Stimulated activated CD8-positive, alpha-beta memory T cell treated with anti-CD3 and anti-CD28 coated beads, Interleukin-7, amount 100 ng/mL, for 1 hour (primary cell): ENCODE measurements at regions not wholly inside any gene's neighbourhood (a gene's known extent, or its start where the extent isn't known, plus 50 kb on each side); places are given as distances from the start of the nearest gene placed in this dataset.
"Not testable (repeated sequence)": the region's sequence is repeated elsewhere in the genome, so short reads cannot be mapped to it uniquely, and the experiment has no call there.

Experiments used
- DNase-seq, 2 donors: peaks; one replicate each; pipeline ENCODE4 v3.0.0-alpha.2; 2020; ENCODE audit warnings: low read depth in 2 of 2

DNA sequence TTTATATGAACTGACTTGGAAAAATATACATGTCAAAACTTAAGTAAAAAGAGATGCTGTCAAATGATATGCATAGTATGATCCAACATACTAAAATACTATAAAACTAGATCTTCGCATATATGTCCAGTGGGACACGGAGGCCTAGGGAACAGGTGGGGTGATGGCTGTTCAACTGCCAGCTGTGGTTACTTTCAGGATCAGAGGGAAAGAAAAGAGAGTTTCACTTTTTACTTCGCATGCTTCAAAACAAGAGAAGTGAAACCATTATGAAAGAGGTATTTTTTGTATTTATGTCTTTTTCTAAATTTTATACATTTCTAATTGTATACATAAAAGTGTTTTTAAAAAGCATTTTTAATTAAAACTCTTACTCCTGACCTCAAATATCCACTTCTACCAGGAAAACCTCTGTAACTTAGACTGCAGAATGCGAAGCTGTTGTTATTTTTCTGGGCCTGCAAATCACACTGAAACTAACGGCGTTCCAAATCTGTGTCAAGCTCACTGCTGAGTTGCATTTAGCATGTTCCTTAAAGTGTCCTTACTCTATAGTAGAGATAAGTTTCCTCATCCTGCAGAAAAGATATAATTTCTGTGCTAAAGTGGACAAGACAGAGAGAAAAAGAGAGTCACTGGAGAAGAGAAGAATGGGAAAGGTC, 97.8 kb upstream of the SLC35G4 start:
- no peak for DNase-seq

DNA sequence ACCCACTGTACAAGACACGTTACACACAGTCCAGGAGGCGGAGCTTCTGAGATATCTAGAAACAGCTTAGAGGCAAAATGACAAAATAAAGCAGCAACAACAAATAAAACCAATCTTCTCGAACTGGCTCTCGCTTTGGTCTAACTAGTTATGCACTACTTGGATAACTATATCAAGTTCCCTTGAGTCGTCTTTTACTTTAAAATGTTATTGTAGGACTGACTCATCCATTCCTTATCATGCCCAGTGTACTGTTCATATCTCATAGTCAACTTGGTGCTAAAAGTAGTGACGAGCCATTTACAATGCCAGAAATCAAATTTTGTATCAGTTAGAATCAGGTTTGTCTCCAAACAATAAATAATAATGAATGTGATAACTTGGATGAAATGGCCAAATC, 102.5 kb upstream of the SLC35G4 start:
- DNase-seq: no peak

DNA sequence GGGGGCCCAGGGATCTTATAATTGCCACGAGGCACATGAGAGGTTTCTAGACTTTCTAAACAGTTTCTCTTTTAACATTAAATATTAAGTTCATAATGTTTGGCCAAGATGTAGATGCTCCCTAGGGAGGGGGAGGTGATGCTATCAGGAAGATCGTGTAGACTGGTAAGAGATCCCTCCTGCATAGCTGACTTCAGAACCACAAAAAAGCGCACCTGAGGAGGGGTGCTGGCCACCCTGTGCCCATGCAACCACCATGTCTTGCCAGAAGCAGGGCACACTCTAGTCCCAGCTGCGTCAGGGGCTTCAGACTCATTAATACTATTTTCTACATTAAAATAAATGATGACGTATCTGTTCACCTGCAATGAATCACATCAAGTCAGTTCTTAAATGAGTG, 103.4 kb upstream of the SLC35G4 start:
- no peak for DNase-seq

DNA sequence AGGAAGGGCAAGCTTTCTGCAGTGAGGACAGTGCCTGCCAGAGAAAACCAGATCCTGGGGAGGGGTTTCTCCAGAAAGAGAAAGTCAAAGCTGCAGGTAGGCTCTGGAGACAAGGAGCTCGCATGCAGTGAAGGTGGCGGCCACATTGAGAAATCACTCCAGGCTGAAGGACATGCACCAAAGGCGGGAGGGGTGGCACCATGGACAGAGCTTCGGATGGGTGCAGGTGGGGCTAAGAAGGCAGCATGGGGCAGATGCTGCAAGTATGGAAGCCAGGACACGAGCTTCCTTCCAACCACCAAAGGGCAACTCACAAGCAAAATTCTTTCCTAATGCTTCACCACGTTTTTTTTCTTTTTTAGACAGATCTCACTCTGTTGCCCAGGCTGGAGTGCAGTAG, 104.4 kb upstream of the SLC35G4 start:
- no peak for DNase-seq

DNA sequence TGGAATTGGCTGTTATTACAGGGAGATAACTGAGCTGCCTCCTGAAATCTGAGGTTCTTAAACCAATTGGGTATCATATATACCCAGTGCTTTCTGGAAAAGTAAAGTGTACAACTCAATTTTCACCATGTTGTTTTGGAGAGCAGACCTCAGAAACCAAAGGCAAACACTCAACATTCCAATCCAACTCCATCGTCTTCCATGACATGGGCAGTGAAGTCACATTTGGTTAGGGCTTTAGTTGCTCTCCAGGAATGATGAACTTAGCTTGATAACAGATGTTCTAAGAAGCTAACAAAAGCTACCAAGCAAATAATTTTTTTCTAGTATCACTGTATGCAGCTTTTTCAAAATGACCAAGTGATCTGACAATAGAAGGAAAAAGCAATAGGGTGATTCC, 107.0 kb upstream of the SLC35G4 start:
- no peak for DNase-seq

DNA sequence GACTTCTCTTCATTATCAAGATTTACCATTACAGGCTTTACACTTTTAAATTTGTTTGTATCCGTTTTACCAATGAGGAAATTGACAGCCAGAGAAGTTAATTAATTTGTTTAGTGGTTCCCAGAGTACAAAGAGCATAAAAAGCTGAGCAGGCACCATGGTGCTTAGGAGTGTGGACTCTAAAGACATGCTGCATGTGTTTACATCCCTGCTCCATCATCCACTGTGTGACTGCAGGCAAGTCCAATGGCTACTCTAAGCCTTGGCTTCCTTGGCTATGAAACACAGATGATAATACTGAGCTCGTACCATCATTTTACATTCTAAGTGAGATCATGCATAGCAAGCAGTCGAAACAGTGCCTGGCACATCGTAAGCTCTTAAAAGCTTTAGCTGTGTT, 108.0 kb upstream of the SLC35G4 start:
- no peak for DNase-seq

DNA sequence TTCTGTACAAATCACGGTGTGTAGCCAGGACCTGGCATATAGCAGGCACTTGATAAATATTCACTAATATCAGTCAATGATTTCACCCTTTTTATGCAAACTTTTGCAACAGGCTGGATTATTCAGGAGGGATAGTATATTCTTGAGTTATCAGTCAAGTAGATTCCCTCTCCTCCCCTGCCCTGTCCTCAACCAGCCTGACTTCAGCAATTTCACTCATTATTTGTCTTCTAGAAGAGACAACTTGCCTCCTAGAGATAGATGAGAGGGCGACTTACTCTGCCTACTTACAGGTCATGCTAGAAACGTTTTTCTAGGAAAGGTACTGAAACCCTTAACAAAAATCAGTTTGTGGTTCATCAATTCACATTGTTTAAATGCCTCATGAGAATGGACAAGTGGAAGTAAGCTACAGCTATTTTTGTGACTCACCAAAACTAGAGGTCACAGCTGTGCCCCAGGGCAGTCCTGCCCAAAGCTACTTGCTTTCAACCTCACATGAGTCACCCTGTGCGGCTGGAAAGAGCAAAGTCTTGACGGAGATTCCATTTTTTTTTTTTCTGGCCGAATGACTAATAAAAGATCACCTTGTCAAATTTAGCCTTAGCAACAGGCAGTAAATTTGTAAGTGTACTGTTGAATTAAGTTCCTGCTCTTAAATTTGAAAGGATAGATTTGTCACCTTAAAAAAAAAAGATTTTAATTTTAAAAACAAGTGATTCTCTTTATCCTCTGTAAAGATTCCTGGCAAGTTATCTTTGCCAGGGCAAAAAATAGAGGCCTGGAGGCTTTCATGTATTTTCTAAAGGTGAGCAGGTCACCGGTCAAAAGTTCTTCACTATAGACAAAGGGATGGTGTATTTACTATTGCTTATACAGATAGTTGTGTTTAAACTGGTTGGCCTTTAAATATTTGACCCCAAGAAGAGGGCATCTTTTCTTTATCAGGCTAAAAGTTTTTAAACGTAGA, 109.0 kb upstream of the SLC35G4 start:
- DNase-seq: no peak

DNA sequence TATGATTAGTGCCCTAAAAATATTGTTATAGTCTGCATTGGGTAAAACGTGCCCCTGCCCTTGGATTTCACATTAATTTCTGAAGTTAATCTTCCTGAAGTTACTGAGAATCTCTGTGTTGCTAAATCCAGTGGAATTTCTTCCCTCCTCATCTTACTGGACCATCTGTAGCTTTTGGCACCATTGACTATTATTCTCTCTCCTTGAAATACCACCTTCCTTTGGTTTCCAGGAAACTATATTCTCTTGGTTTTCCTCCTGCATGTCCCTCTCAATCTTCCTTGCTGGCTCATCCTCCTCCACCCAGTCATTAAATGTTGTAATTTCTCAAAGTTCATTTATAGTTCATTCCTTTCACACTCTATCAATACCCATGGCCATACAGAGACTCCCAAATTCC, 110.6 kb upstream of the SLC35G4 start:
- no peak for DNase-seq

DNA sequence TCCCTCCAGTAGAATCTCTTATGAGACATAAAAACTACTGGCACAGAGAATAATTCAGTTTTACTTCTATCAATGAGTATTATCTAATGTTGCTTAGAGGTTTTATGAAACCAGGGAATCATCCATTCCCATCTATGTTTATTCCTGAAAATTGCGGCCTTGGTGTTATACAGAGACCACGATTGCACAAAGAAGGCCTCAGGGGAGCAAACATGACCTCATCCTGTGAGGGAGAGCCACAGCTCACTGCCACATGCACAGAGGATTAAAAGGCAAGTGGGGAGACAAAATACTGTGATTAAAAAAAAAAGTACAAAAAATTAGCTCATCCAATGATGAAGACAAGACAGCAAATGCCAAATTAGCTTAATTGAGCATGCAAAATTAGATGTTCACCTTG, 111.8 kb upstream of the SLC35G4 start:
- DNase-seq: no peak

DNA sequence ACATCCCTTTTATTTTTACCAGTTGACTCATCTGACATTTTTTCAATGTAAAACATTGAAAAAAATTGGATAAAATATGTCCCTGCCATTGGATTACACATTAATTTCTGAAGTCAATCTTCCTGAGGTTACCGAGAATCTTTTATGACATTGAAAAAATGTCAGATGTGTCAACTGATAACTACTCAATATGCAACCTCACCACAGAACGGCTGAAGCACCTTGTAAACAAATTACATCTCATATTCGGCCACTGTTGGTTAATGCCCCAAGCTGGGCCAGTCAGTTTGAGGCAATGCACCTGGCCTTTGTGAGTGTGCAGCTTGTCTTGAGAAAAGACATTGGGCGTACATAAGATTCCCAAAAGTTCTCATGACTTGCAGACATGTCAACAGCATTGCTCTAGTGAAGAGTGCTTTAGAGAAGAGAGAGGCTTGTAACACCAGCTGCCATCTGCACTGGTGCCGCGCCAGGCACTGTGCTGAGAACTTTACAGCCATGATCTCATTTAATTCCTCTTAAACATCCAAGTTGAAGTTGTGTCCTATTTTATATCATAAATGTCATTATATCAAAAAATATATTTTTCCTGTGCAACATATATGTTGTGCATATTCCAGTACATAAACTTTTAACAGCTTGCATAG, 112.7 kb upstream of the SLC35G4 start:
- DNase-seq: no peak

DNA sequence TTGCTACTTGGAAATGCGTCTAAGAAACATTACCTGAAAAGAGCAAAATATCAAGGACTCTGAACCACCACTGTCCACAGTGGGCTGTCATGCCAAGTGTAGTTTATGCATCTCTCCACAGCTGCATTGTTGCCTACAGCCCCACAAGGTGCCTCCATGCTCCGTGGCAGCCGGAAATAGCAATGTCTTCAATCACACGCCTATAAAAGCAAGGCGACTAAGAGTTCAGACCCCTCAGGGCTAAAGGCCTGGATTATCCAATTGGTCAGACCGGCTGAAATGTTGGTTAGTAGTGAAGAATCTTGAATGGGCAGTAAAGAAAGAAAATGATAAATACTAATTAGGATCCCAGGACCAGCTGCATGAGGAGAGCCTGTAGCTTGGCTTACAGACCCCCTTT, 114.0 kb upstream of the SLC35G4 start:
- no peak for DNase-seq

DNA sequence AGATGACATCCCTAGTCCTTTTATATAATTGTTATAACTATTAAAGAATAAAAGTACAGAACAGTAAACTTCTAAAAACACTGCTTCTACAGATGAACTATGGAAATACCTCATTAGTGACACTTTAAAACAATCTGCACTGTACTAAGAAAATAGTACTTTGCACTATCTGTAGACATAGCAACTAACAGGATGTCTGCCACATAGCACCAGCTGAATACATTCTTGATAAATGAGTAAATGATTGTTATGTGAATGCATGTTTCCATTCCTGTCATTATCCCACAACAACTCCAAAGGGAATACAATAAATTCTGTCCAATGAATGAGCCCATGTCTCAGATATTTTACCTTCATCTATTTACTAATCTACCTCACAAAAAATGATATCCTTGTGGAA, 115.3 kb upstream of the SLC35G4 start:
- DNase-seq: no peak

DNA sequence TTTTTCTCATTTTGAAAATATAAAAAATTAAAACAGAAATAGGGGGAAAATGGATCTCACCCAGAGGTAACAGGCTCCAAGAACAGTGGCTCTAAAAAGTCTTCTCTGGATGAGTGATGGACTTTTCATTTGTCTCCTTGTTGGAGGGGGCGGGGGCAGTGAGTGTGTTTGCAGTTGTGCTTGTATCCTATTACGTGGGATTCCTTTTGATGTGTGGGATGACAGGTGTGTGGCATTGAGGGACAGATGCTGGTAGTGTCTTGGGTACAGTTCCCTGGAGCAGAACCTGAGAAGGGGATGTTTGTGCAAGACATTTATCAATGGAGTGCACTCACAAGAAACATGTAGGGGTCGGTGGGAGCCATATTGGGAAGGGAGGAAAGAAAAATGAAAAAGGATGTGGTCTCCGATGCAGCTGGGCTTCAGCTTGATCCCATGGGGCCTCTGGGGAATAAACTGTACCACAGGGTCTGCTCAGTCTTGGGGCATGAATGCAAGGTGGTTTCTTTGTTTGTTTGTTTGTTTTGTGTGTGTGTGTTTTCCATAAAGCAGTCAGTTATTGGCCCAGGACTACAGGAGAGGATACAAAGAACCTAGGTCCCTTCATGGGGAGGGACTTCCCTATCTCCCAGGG, 120.0 kb upstream of the SLC35G4 start:
- no peak for DNase-seq

DNA sequence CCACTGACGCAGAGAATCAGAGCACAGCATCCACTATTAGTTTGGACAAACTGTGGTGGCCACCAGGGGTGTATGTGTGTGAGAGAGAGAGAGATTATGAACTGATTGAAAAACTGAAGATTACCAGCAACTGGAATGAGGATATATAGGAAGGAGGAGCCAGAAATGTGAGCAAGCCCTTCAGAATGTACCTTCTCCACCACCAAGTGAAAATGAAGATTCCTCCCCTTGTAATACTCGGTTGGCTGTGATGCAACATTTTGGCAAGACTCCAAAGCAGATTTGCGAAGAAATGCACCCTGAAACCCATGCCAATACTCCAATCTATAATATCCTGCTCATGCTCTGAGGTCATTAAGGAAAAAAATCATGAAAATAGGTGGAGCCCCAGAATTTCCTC, 121.2 kb upstream of the SLC35G4 start:
- DNase-seq: no peak

DNA sequence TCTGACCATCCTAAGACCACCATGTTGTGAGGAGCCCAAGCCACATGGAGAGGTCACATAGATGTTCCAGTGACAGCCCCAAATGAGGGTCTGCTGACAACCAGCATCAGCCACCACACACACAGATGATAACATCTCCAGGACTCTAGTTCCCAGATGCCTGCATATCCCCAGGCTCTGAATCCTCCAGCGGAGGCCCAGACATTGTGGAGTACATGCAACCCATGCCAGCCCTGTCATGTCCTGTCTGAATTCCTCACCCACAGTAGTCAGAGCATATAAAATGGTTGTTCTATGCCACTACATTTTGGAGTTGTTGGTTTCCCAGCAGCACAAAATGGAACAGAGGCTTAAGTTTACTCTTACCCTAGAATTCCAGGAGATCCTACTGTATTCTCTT, 122.0 kb upstream of the SLC35G4 start:
- DNase-seq: no peak

DNA sequence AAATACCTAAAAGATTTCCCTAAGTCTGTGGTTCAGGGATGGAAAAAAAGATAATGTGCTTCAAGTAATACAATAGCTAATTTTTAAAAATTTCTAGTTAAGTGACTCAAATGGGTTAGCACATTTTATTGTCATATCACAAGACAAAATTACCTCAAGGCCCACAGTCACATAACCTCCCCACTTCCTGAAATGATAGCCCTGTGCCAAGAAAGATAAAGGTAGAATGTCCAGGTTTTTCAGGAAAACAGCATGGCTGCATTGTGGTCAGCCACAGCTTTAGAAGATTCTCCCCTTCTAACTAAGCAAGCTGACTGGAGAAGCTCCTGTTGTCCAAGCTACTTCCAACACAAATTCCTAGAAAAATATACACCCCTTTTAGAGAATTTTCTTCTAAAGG, 127.1 kb upstream of the SLC35G4 start:
- DNase-seq: no peak

DNA sequence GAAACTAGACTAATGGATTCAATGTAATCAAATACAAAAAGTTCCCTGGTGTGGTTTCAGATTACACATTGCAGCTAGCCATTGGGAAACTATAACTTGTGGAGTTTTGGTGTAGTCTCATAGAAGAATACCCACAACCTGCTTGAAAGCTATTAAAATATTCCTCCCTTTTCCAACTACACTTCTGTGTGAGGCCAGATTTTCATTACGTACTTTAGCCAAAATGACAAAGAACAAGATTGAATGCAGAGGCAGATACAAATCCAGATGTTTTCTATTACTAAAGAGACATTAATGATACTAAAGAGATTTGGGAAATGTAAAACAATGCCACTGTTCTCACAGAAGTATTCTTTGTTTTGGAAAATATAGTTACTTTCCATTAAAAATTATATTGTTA, 128.7 kb upstream of the SLC35G4 start:
- no peak for DNase-seq

DNA sequence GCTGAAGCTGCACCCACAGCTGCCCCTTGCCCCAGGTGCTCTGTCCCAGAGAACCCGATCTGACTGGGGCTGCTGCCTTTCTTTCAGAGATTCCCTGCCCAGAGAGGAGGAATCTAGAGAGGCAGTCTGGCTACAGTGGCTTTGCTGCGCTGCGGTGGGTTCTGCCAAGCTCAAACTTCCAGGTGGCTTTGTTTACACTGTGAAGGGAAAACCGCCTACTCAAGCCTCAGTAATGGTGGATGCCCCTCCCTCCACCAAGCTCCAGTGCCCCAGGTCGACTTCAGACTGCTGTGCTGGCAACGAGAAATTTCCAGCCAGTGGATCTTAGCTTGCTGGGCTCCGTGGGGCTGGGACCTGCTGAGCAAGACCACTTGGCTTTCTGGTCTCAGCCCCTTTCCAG, 130.4 kb upstream of the SLC35G4 start:
- DNase-seq: not testable (repeated sequence)

DNA sequence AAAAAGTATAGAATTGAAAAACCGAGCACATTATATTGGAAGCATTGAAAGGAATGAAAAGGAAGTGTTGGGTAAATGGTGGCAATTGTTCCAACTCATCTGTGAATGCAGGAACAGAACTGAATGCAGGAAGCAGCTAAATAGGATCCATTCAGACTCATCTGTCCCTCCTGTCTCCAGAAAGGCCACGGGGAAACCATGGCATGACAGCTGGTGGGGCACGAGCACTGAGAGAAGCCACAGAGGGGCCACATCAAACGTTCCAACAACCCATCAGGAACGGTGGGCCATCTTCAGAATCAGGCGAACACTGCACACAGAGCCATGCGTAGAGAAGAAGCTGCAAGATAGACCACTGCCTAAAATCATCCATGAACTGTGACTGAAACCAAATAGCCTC, 138.5 kb upstream of the SLC35G4 start:
- DNase-seq: no peak

DNA sequence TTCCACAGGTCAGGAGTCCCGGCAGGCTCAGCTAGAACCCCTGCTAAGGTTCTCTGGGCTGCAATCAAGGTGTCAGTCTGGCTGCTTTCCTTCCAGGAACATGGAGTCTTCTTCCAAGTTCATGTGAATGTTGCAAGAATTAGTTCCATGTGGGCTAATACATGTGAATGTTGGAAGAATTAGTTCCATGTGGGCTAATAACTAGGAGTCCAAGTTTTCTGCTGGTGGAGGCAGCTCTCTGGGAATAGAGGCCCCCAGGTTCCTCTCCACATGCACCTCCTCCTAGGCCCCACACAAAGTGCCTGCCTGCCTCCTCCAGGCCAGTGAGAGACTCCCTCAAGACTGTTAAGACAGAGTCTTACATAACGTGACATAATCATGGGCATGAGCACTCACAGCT, 140.8 kb upstream of the SLC35G4 start:
- no peak for DNase-seq

DNA sequence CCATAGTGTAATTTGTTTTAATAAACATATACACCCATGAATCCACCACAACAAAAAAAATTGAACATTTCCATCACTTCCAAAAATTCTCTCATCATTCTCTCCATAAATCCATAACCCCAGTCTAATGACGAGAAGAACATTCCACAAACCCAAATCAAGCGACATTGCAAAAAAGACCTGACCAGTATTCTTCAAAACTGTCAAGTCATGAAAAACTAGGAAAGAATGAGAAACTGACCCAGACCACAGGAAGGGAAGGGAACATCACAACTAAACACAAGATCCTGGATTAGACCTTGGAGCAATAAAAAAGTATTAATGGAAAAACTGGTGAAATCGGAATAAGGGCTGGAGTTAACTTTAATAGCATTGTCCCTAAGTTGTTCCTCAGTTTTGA, 141.3 kb upstream of the SLC35G4 start:
- no peak for DNase-seq

DNA sequence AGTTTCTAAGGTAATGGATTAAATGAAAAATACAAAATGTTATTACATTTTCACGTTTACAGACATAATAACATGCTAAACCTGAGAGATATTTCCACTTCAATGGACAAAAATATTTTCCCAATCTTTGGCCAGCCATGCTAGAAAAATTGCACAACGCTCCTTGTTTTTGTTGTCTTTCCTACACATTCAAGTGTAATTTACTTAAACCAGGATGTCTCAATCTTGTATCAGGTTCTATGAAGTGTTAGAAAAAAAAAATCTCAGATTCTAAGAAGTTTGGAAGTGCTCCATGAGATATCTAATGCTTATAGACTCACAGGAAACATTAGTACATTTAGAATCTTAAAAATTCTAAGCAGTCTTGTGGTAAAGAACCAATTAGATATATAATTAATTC, 141.8 kb upstream of the SLC35G4 start:
- DNase-seq: no peak
